ENCODE measurements at regions not wholly inside any gene's neighbourhood (a gene's known extent, or its start where the extent isn't known, plus 50 kb on each side); places are given as distances from the start of the nearest gene placed in this dataset.

DNA sequence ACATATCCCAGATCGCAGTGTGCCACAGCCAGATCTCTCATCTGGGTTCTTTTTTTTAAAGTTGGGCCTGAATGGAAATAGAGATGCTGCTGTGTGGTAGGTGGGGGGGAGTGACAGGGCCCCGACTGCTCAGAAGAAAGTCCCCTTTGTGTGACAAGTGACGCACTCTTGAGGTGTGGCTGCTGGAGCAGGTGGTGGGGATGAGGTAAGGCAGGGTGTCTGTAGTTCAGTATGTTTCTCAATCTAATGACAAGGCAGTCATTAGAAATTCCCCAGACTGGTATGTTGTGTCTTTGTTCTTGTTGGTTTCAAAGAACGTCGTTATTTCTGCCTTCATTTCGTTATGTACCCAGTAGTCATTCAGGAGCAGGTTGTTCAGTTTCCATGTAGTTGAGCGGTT, 128.8 kb upstream of the TACR1 start:
- Histone ChIP-seq H3K27ac (no peak overlapping the region), H3K36me3 (no peaks in the 10 kb centered on the region), H3K4me3 (ENCODE audit: low read depth, low read length) (no peak overlapping the region), H3K9me3 (ENCODE audit: severe bottlenecking) (no peaks in the 10 kb centered on the region), H3K27me3 (ENCODE audit: insufficient read depth, low read depth, severe bottlenecking) (peaks cover 49% of the 10 kb centered on the region)
- DNase-seq: no peak
- TF ChIP-seq, protein P1, sequence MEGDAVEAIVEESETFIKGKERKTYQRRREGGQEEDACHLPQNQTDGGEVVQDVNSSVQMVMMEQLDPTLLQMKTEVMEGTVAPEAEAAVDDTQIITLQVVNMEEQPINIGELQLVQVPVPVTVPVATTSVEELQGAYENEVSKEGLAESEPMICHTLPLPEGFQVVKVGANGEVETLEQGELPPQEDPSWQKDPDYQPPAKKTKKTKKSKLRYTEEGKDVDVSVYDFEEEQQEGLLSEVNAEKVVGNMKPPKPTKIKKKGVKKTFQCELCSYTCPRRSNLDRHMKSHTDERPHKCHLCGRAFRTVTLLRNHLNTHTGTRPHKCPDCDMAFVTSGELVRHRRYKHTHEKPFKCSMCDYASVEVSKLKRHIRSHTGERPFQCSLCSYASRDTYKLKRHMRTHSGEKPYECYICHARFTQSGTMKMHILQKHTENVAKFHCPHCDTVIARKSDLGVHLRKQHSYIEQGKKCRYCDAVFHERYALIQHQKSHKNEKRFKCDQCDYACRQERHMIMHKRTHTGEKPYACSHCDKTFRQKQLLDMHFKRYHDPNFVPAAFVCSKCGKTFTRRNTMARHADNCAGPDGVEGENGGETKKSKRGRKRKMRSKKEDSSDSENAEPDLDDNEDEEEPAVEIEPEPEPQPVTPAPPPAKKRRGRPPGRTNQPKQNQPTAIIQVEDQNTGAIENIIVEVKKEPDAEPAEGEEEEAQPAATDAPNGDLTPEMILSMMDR (IDR thresholded peaks at IDR 0.05; ENCODE audit: low read depth, low read length): no peak

- DNase-seq: no peak
Measured at GRCh38 chr2:75327334-75327733, 128.0 kb upstream of the TACR1 start.

DNA sequence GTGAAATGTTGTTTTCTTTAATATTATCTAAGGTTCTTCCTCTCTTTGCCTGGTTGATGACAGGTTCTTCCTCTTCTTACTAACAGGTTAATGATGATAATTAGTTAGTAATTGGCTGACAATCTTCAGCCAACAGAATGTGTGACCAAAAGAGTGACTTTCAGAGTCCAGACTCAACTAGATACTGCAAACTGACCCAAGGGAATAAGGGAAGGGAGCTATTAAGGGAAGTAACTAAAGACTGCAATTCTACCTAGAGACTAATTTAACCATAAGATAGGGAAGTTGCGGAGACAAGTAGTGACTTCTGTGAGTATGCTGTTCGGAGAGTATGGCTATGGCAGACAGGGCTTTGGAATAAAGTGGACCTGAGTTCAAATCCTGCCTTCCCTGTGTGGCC, 127.3 kb upstream of the TACR1 start:
- peaks cover 59% of the 10 kb centered on the region for H3K27me3 ChIP-seq (ENCODE audit: insufficient read depth, low read depth, severe bottlenecking)
- TF ChIP-seq, protein P1 (IDR thresholded peaks at IDR 0.05; ENCODE audit: low read depth, low read length): no peak
- H3K9me3 ChIP-seq (ENCODE audit: severe bottlenecking): no peaks in the 10 kb centered on the region
- no peak overlapping the region for H3K4me3 ChIP-seq (ENCODE audit: low read depth, low read length)
- H3K27ac ChIP-seq: no peak overlapping the region
- no peaks in the 10 kb centered on the region for H3K36me3 ChIP-seq
- DNase-seq: no peak

More at GRCh38 chr2:75327334-75327733, 128.0 kb upstream of the TACR1 start:
- H3K9me3 ChIP-seq (ENCODE audit: severe bottlenecking): no peaks in the 10 kb centered on the region
- H3K4me3 ChIP-seq (ENCODE audit: low read depth, low read length): no peak overlapping the region
- TF ChIP-seq, protein P1 (IDR thresholded peaks at IDR 0.05; ENCODE audit: low read depth, low read length): no peak
- no peaks in the 10 kb centered on the region for H3K36me3 ChIP-seq
- no peak overlapping the region for H3K27ac ChIP-seq
- H3K27me3 ChIP-seq (ENCODE audit: insufficient read depth, low read depth, severe bottlenecking): peaks cover 52% of the 10 kb centered on the region

DNA sequence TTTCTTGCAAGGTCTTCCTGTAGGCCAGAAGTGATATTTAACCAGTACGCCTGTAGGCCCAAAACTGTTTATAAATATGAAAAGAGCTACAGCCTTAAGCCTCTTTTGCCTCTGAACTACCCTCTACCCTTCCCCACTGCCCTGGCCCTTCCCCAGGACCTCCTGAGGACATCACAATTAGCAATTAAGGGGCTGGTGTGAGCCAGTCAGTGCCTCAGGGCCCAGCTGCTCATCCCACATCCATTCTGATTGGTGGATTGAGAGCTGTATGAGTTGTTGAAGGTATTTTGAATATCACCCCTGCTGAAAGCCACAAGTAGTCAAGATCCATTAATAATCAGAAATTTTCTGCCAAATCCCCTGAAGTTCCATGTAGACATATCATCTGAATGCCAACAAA, 126.3 kb upstream of the TACR1 start:
- Histone ChIP-seq H3K36me3 (no peaks in the 10 kb centered on the region), H3K9me3 (ENCODE audit: severe bottlenecking) (no peaks in the 10 kb centered on the region), H3K27me3 (ENCODE audit: insufficient read depth, low read depth, severe bottlenecking) (peaks cover 67% of the 10 kb centered on the region), H3K27ac (no peak overlapping the region), H3K4me3 (ENCODE audit: low read depth, low read length) (no peak overlapping the region)
- no peak for DNase-seq
- TF ChIP-seq, protein P1 (IDR thresholded peaks at IDR 0.05; ENCODE audit: low read depth, low read length): no peak

DNA sequence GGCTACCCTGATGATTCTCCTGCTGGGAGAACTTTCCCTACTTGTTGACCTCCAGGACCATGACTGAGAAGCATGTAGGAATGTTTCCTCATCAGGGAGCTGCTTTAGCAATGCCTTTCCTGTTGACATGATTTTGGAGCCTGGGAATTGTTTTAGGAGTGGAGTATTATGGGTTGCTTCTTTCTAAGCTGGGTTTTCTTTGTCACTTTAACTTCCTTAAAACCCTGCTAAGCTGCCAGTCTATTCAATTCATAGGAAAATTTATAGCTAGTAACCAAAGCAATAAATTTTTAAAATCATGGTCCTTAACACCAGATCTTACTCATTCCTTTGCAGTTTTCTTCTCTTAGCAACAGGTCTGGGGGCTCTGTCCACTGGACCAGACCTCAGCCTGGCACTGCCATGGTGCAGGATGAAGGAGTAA, 125.6 kb upstream of the TACR1 start:
- TF ChIP-seq, protein P1 (IDR thresholded peaks at IDR 0.05; ENCODE audit: low read depth, low read length): no peak
- H3K27ac ChIP-seq: no peak overlapping the region
- H3K27me3 ChIP-seq (ENCODE audit: insufficient read depth, low read depth, severe bottlenecking): peaks cover 73% of the 10 kb centered on the region
- no peak overlapping the region for H3K4me3 ChIP-seq (ENCODE audit: low read depth, low read length)
- DNase-seq: no peak
- no peaks in the 10 kb centered on the region for H3K36me3 ChIP-seq
- H3K9me3 ChIP-seq (ENCODE audit: severe bottlenecking): no peaks in the 10 kb centered on the region

GRCh38 chr2:75324141-75324540, 124.8 kb upstream of the TACR1 start:
- TF ChIP-seq, protein P1 (IDR thresholded peaks at IDR 0.05; ENCODE audit: low read depth, low read length): no peak
- Histone ChIP-seq H3K4me3 (ENCODE audit: low read depth, low read length) (no peak overlapping the region), H3K9me3 (ENCODE audit: severe bottlenecking) (no peaks in the 10 kb centered on the region), H3K27ac (no peak overlapping the region), H3K27me3 (ENCODE audit: insufficient read depth, low read depth, severe bottlenecking) (peaks cover 79% of the 10 kb centered on the region), H3K36me3 (no peaks in the 10 kb centered on the region)
- DNase-seq: no peak

All from WERI-Rb-1 (cell line).